ENCODE measurements at regions not wholly inside any gene's neighbourhood (a gene's known extent, or its start where the extent isn't known, plus 50 kb on each side); places are given as distances from the start of the nearest gene placed in this dataset.
"Not testable (repeated sequence)": the region's sequence is repeated elsewhere in the genome, so short reads cannot be mapped to it uniquely, and the experiment has no call there.

DNA sequence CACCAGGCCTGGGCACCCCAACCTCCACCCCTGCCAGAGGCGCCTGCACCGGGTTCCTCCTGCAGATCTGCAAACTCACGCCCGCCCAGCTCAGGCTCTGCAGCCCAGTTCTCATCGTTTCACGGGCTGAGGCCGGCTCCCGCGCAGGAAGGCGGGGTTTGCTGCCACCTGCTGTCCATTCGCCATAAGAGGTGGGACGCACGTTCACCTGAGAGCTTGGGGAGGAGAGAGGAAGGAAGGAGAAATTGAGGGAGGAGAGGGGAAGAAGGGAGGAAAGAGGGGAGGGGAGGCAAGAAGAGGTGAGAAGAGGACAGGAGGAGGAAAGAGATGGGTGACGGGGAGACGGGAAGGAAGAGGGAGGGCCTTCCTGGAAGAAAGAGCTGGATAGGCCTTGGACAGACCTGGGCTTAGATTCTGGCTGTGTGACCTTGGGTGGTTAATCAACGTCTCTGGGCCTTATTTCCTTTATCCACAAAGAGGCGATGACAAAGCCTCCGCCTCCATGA, 114.5 kb downstream of the ADRA2C start:
- no peaks in the 10 kb centered on the region for H3K79me2 ChIP-seq (ENCODE audit: insufficient read depth, low read length)
- WGBS (ENCODE audit: insufficient coverage) = 7% methylated on average over 14 of the region's 18 CpGs
- peaks cover 50 to 53% (median 51%) of the 10 kb centered on the region in 3 donors for H3K27me3 Mint-ChIP-seq (ENCODE audit: low read depth in 3 of 3)
- no peaks in the 10 kb centered on the region for H4K20me1 ChIP-seq (ENCODE audit: insufficient read depth, low read length)
- DNase-seq = no peak
- H3K27me3 ChIP-seq (ENCODE audit: control insufficient read depth in 2 of 2, insufficient read depth in 2 of 2, low read length in 2 of 2) = peaks cover 20 to 36% of the 10 kb centered on the region in 2 donors
- no peak overlapping the region for H3K9ac ChIP-seq (ENCODE audit: insufficient read depth, low read length, poor library complexity, severe bottlenecking)
- H2AFZ ChIP-seq (ENCODE audit: insufficient read depth, low read depth, low read length, poor library complexity, severe bottlenecking) = no peak overlapping the region
- no peak overlapping the region for H3K27ac Mint-ChIP-seq
- peaks cover 9% of the 10 kb centered on the region for H3K4me1 Mint-ChIP-seq
- no peak overlapping the region for H3K4me3 ChIP-seq (replicated peaks in 1 of 3; ENCODE audit: low read depth in 2 of 3, low read length in 3 of 3)
- no peak overlapping the region for H3K4me2 ChIP-seq (replicated peaks; ENCODE audit: extremely low read depth, low read length, poor library complexity, severe bottlenecking)
- H3K9me3 ChIP-seq (replicated peaks in 1 of 2; ENCODE audit: control insufficient read depth in 1 of 2, insufficient read depth in 1 of 2, low read length in 2 of 2) = peaks cover 3 to 8% of the 10 kb centered on the region in 2 donors
- no peak overlapping the region for H3K27ac ChIP-seq (ENCODE audit: low read depth in 1 of 2, low read length in 2 of 2)
- H3K9me3 Mint-ChIP-seq = peaks cover 7 to 17% (median 13%) of the 10 kb centered on the region in 7 donors
- H3K36me3 ChIP-seq (replicated peaks in 1 of 2; ENCODE audit: control insufficient read depth in 1 of 2, insufficient read depth in 2 of 2, low read length in 2 of 2) = no peaks in the 10 kb centered on the region
- peaks cover 0 to 3% of the 10 kb centered on the region in 2 donors for H3K36me3 Mint-ChIP-seq
- intact Hi-C loops (cut with micrococcal nuclease) = no loop called here
- peak overlapping the region in 1 of 2 donors; percentile 46 for H3K4me3 Mint-ChIP-seq
- TF ChIP-seq, protein P1, sequence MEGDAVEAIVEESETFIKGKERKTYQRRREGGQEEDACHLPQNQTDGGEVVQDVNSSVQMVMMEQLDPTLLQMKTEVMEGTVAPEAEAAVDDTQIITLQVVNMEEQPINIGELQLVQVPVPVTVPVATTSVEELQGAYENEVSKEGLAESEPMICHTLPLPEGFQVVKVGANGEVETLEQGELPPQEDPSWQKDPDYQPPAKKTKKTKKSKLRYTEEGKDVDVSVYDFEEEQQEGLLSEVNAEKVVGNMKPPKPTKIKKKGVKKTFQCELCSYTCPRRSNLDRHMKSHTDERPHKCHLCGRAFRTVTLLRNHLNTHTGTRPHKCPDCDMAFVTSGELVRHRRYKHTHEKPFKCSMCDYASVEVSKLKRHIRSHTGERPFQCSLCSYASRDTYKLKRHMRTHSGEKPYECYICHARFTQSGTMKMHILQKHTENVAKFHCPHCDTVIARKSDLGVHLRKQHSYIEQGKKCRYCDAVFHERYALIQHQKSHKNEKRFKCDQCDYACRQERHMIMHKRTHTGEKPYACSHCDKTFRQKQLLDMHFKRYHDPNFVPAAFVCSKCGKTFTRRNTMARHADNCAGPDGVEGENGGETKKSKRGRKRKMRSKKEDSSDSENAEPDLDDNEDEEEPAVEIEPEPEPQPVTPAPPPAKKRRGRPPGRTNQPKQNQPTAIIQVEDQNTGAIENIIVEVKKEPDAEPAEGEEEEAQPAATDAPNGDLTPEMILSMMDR (IDR thresholded peaks at IDR 0.05) = no peak
- H3K4me1 ChIP-seq (ENCODE audit: control insufficient read depth in 1 of 2, insufficient read depth in 2 of 2, low read length in 2 of 2) = no peaks in the 10 kb centered on the region

DNA sequence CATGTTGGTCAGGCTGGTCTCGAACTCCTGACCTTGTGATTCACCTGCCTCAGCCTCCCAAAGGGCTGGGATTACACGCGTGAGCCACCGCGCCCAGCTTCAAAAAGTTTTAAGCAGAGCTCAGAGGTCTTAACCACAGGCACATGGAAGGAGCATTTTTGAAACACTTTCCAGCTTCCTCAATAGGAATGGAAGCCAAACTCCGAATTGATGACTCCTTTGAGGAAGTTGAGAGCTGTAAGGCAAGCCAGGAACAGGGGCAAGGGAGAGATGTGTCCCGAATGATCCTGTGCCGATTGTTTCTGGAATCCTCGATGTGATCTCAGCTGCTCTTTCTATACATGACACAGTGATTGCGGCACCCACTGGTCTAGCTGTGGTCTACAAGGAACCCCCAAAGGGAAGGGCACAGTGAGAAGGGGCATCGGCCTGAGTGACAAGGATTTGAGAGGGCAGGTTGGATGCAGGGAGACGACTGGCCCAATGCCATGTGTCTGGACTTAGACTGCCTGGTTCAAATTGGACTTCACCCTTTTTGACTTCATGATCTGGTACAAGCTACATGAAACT, 116.2 kb downstream of the ADRA2C start:
- H3K27ac Mint-ChIP-seq; H3K4me1 ChIP-seq (ENCODE audit: control insufficient read depth in 1 of 2, insufficient read depth in 2 of 2, low read length in 2 of 2); H3K9ac ChIP-seq (ENCODE audit: insufficient read depth, low read length, poor library complexity, severe bottlenecking); H3K36me3 Mint-ChIP-seq; H2AFZ ChIP-seq (ENCODE audit: insufficient read depth, low read depth, low read length, poor library complexity, severe bottlenecking); H3K4me3 Mint-ChIP-seq; H3K36me3 ChIP-seq (replicated peaks in 1 of 2; ENCODE audit: control insufficient read depth in 1 of 2, insufficient read depth in 2 of 2, low read length in 2 of 2); H3K27ac ChIP-seq (ENCODE audit: low read depth in 1 of 2, low read length in 2 of 2); DNase-seq; H3K4me1 Mint-ChIP-seq; H3K9me3 ChIP-seq (replicated peaks in 1 of 2; ENCODE audit: control insufficient read depth in 1 of 2, insufficient read depth in 1 of 2, low read length in 2 of 2); intact Hi-C loops (cut with micrococcal nuclease); H3K4me2 ChIP-seq (replicated peaks; ENCODE audit: extremely low read depth, low read length, poor library complexity, severe bottlenecking); H3K4me3 ChIP-seq (replicated peaks in 1 of 3; ENCODE audit: low read depth in 2 of 3, low read length in 3 of 3); H4K20me1 ChIP-seq (ENCODE audit: insufficient read depth, low read length); H3K79me2 ChIP-seq (ENCODE audit: insufficient read depth, low read length): not testable (repeated sequence)
- peaks cover 7 to 17% (median 11%) of the 10 kb centered on the region in 7 donors for H3K9me3 Mint-ChIP-seq
- peaks cover 20 to 32% of the 10 kb centered on the region in 2 donors for H3K27me3 ChIP-seq (ENCODE audit: control insufficient read depth in 2 of 2, insufficient read depth in 2 of 2, low read length in 2 of 2)
- 80% methylated on average over 6 of the region's 12 CpGs for WGBS (ENCODE audit: insufficient coverage)
- peaks cover 46 to 54% (median 54%) of the 10 kb centered on the region in 3 donors for H3K27me3 Mint-ChIP-seq (ENCODE audit: low read depth in 3 of 3)

DNA sequence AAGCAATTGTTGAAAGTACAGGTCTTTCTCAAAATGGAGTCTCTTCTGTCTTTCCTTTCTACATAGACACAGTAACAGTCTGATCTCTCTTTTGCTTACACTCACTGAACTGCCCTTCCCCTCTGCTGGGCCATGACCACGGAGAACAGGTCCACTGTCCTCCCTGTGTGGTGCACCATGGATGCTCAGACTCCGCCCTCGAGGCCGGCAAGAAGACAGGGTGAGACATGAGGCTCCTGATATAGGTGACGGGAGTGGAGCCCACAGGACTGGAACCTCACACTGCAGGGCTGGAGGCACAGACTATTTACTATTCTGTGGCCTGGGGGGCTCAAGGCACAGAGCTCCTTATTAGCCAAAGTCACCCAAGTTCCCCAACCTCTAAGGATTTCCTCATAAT, 118.1 kb downstream of the ADRA2C start:
- H3K27ac Mint-ChIP-seq; intact Hi-C loops (cut with micrococcal nuclease); H3K4me3 Mint-ChIP-seq: not testable (repeated sequence)

DNA sequence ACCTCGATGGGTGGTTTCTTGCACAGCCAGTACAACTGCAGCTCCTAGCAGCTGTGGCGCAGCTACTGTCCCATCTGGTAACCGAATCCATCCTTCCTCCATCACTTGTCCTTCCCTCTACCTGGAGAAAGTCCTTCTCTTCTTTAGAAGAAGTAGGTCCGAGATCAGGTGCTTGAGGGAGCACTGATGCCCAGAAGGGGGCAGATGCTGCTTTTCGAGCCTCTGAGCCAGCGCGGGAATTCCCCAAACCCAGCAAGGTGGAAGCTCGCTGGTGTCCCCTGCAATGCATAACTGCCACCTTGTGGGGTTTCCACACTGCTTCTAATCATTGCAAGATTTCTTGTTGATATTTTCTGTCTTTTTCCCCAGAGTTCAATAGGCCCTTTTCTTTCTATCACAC, 127.4 kb downstream of the ADRA2C start:
- H3K4me1 Mint-ChIP-seq; intact Hi-C loops (cut with micrococcal nuclease); H3K79me2 ChIP-seq (ENCODE audit: insufficient read depth, low read length); H4K20me1 ChIP-seq (ENCODE audit: insufficient read depth, low read length); H3K27ac ChIP-seq (ENCODE audit: low read depth in 1 of 2, low read length in 2 of 2); H3K27ac Mint-ChIP-seq; H3K27me3 ChIP-seq (ENCODE audit: control insufficient read depth in 2 of 2, insufficient read depth in 2 of 2, low read length in 2 of 2); DNase-seq; H3K4me2 ChIP-seq (replicated peaks; ENCODE audit: extremely low read depth, low read length, poor library complexity, severe bottlenecking); H3K4me1 ChIP-seq (ENCODE audit: control insufficient read depth in 1 of 2, insufficient read depth in 2 of 2, low read length in 2 of 2); H3K9ac ChIP-seq (ENCODE audit: insufficient read depth, low read length, poor library complexity, severe bottlenecking); H3K36me3 Mint-ChIP-seq; H3K27me3 Mint-ChIP-seq (ENCODE audit: low read depth in 3 of 3); H3K4me3 ChIP-seq (replicated peaks in 1 of 3; ENCODE audit: low read depth in 2 of 3, low read length in 3 of 3); H3K4me3 Mint-ChIP-seq; H3K36me3 ChIP-seq (replicated peaks in 1 of 2; ENCODE audit: control insufficient read depth in 1 of 2, insufficient read depth in 2 of 2, low read length in 2 of 2); H3K9me3 Mint-ChIP-seq; H3K9me3 ChIP-seq (replicated peaks in 1 of 2; ENCODE audit: control insufficient read depth in 1 of 2, insufficient read depth in 1 of 2, low read length in 2 of 2); H2AFZ ChIP-seq (ENCODE audit: insufficient read depth, low read depth, low read length, poor library complexity, severe bottlenecking): not testable (repeated sequence)
- 13% methylated on average over 3 of the region's 8 CpGs for WGBS (ENCODE audit: insufficient coverage)

More for the DNA sequence above, 118.1 kb downstream of the ADRA2C start:
- not testable (repeated sequence) for H3K36me3 Mint-ChIP-seq; H3K9me3 ChIP-seq (replicated peaks in 1 of 2; ENCODE audit: control insufficient read depth in 1 of 2, insufficient read depth in 1 of 2, low read length in 2 of 2); H3K4me1 Mint-ChIP-seq; H3K4me1 ChIP-seq (ENCODE audit: control insufficient read depth in 1 of 2, insufficient read depth in 2 of 2, low read length in 2 of 2); H4K20me1 ChIP-seq (ENCODE audit: insufficient read depth, low read length); H3K27ac ChIP-seq (ENCODE audit: low read depth in 1 of 2, low read length in 2 of 2); H3K4me2 ChIP-seq (replicated peaks; ENCODE audit: extremely low read depth, low read length, poor library complexity, severe bottlenecking); H3K4me3 ChIP-seq (replicated peaks in 1 of 3; ENCODE audit: low read depth in 2 of 3, low read length in 3 of 3); H3K79me2 ChIP-seq (ENCODE audit: insufficient read depth, low read length); DNase-seq; H3K9ac ChIP-seq (ENCODE audit: insufficient read depth, low read length, poor library complexity, severe bottlenecking); H3K36me3 ChIP-seq (replicated peaks in 1 of 2; ENCODE audit: control insufficient read depth in 1 of 2, insufficient read depth in 2 of 2, low read length in 2 of 2); H2AFZ ChIP-seq (ENCODE audit: insufficient read depth, low read depth, low read length, poor library complexity, severe bottlenecking); H3K9me3 Mint-ChIP-seq
- no CpG with 5 or more reads among the region's 5 CpGs for WGBS (ENCODE audit: insufficient coverage)
- H3K27me3 ChIP-seq (ENCODE audit: control insufficient read depth in 2 of 2, insufficient read depth in 2 of 2, low read length in 2 of 2) = peaks cover 13 to 17% of the 10 kb centered on the region in 2 donors
- H3K27me3 Mint-ChIP-seq (ENCODE audit: low read depth in 3 of 3) = peaks cover 35 to 37% (median 36%) of the 10 kb centered on the region in 3 donors
